Gastrocnemius medialis (tissue), 4 donors: ENCODE measurements at regions not wholly inside any gene's neighbourhood (a gene's known extent, or its start where the extent isn't known, plus 50 kb on each side); places are given as distances from the start of the nearest gene placed in this dataset.

Source experiments
- CTCF ChIP-seq, 5 experiments: fragments of 450-650 bp in 3 of 5; fragments of 200-600 bp in 2 of 5; sonication (generic) in 2 of 5; IDR thresholded peaks in 4 of 5; conservative IDR thresholded peaks in 1 of 5; 1 replicate in 4 of 5; 2 replicates in 1 of 5; pipeline ENCODE4 v1.5.1; 2016 to 2019; ENCODE audit warnings: antibody characterized with exemption in 5 of 5, mild to moderate bottlenecking in 3 of 5, moderate library complexity in 3 of 5
- POLR2A ChIP-seq, 2 donors: fragments of 450-650 bp; IDR thresholded peaks; one replicate each; pipeline ENCODE4 v1.6.1; 2017; ENCODE audit warnings: antibody characterized with exemption in 2 of 2, mild to moderate bottlenecking in 2 of 2, moderate library complexity in 2 of 2

- TF ChIP-seq CTCF (IDR thresholded peaks at IDR 0.05 in 4 of 5, conservative IDR thresholded peaks at IDR 0.05 in 1 of 5) (no peak), POLR2A (IDR thresholded peaks at IDR 0.05) (no peak)
Measured at GRCh38 chr6:4240148-4240547, 104.8 kb upstream of the ECI2 start.
